Heart left ventricle (tissue), 16 donors: ENCODE measurements at regions not wholly inside any gene's neighbourhood (a gene's known extent, or its start where the extent isn't known, plus 50 kb on each side); places are given as distances from the start of the nearest gene placed in this dataset.

Experiments
- ATAC-seq, 4 donors: fragments of 200-7000 bp; cut with Tn5 transposase; one replicate each; pipeline ENCODE4 v1.9.1; 2020 to 2022; ENCODE audit warnings: moderate library complexity in 4 of 4, mild to moderate bottlenecking in 3 of 4, moderate number of reproducible peaks in 1 of 4
- DNase-seq, 5 donors: peaks; one replicate each; pipeline ENCODE4 v3.0.0-alpha.2; 2020
- H3K27ac ChIP-seq, 12 donors: fragments of 200-600 bp; sonication (generic) in 4 of 12; one replicate each; pipeline versions ENCODE4 v1.5.0 to v1.8.0; 2016 to 2022; ENCODE audit warnings: mild to moderate bottlenecking in 2 of 12
- H3K27me3 ChIP-seq, 9 donors: fragments of 200-600 bp; sonication (generic) in 2 of 9; one replicate each; pipeline versions ENCODE4 v1.5.1 to v1.8.0; 2016 to 2022; ENCODE audit warnings: mild to moderate bottlenecking in 3 of 9
- H3K36me3 ChIP-seq, 9 donors: fragments of 200-600 bp; sonication (generic) in 2 of 9; one replicate each; pipeline versions ENCODE4 v1.5.0 to v1.8.0; 2018 to 2022; ENCODE audit warnings: mild to moderate bottlenecking in 2 of 9
- H3K4me1 ChIP-seq, 12 donors: fragments of 200-600 bp; sonication (generic) in 4 of 12; one replicate each; pipeline versions ENCODE4 v1.5.0 to v1.8.0; 2016 to 2022; ENCODE audit warnings: mild to moderate bottlenecking in 3 of 12
- H3K4me3 ChIP-seq, 12 donors: fragments of 200-600 bp; sonication (generic) in 4 of 12; one replicate each; pipeline versions ENCODE4 v1.5.0 to v1.8.0; 2017 to 2022; ENCODE audit warnings: mild to moderate bottlenecking in 9 of 12, moderate library complexity in 4 of 12
- H3K9me3 ChIP-seq, 12 donors: fragments of 200-600 bp; sonication (generic) in 4 of 12; one replicate each; pipeline versions ENCODE4 v1.5.0 to v1.8.0; 2016 to 2022; ENCODE audit warnings: mild to moderate bottlenecking in 1 of 12
- POLR2A ChIP-seq, 2 donors: fragments of 450-650 bp; IDR thresholded peaks; one replicate each; pipeline ENCODE4 v1.6.1; 2017; ENCODE audit warnings: antibody characterized with exemption in 2 of 2, mild to moderate bottlenecking in 2 of 2, moderate library complexity in 2 of 2
- WGBS, 4 donors: extraction: QIAGEN DNeasy Blood & Tissue Kit in 2 of 4; methylation state at CpG; one replicate each; pipeline versions ENCODE4 v1.1.5 to v1.1.7; 2013 to 2018; 5-methylcytosine and 5-hydroxymethylcytosine counted together
- intact Hi-C, 10 donors: fragments of 100-400 bp; cut with DNase I; formaldehyde crosslinking; loops; one replicate each; pipeline versions ENCODE4 v1.11.1 to v1.14.2; 2022
- TF ChIP-seq, protein P1 (sequence below), 12 donors: fragments of 200-600 bp; sonication (generic) in 4 of 12; IDR thresholded peaks; one replicate each; pipeline versions ENCODE4 v1.5.0 to v1.8.0; 2018 to 2022; ENCODE audit warnings: antibody characterized with exemption in 12 of 12, mild to moderate bottlenecking in 5 of 12
- donor health status: ischemic (EF 13 %, LVEDD 7.1; RV severe dilation, severe dysfunction).
- donor health status: healthy with polysubstance abuse.
- donor health status: DM: no; HTN: yes; CAD: no.
- donor health status: DM: no; HTN: no; CAD: no.
- donor health status: ischemic (EF 25% LVEDD 6.9; RV normal size, moderate dysfunction).
- donor health status: ischemic (EF 25% LVEDD 5.7; RV mildly dilated, moderate dysfunction).
- donor health status: healthy.
- donor health status: DM: yes; HTN: yes; CAD: no.
- donor health status: ischemic (EF 35%, LVEDD 5.7; RV mildly dilated, moderate dysfunction).
- donor health status: nonischemic (EF 11% LVEDD 7.7; RV severe dilation, severe dysfunction).
- donor health status: DM: yes; HTN: yes; CAD: no.
- donor health status: PGD.
- donor health status: ischemic (EF 29% LVEDD 5.4; RV normal size, mild dysfunction).
- donor health status: nonischemic (EF 23%, LVEDD 6.1; RV moderate dilation, normal function).

DNA sequence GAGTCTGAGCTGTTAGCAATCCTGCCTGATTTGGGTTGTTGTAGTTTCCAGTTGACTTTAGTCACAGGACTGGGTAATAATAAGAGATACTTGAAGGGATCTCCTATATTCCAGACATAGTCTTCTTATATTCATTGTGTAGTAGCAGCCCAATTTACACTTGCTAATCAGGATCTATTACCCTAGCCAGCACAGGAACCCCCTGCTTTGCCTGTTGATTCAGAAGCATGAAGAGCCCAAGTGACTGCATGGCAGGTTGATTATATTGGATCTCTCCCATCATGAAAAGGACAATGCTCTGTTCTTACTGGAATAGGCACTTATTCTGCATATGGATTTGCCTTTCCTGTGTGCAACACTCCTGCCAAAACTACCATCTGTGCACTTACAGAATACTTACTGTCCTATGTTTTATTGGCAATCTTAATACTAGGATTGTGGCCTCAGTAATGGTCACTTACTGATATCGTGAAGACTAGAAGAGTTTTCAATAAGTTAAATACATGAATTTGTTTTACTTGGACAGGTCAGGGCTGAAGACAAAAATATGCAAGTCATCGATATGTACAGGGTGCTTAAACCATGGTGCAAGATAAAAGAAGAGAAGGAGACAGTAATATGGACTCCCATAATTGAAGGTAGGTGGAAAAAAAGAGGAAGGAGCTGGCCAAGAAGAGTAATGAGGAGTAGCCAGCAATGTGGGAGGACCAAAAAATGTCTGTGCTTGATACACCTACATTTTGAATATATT, 304.1 kb downstream of the MCTP2 start:
- no peaks in the 10 kb centered on the region for H3K27me3 ChIP-seq
- 64 to 93% (median 91%) methylated on average over 2 of the region's 2 CpGs for WGBS, 4 donors
- H3K4me1 ChIP-seq = no peaks in the 10 kb centered on the region
- no peak overlapping the region for H3K27ac ChIP-seq
- intact Hi-C loops = no loop called here
- no peak overlapping the region for H3K4me3 ChIP-seq
- no peaks in the 10 kb centered on the region for H3K9me3 ChIP-seq
- ATAC-seq = no peak
- TF ChIP-seq POLR2A (IDR thresholded peaks at IDR 0.05) = no peak
- TF ChIP-seq, protein P1, sequence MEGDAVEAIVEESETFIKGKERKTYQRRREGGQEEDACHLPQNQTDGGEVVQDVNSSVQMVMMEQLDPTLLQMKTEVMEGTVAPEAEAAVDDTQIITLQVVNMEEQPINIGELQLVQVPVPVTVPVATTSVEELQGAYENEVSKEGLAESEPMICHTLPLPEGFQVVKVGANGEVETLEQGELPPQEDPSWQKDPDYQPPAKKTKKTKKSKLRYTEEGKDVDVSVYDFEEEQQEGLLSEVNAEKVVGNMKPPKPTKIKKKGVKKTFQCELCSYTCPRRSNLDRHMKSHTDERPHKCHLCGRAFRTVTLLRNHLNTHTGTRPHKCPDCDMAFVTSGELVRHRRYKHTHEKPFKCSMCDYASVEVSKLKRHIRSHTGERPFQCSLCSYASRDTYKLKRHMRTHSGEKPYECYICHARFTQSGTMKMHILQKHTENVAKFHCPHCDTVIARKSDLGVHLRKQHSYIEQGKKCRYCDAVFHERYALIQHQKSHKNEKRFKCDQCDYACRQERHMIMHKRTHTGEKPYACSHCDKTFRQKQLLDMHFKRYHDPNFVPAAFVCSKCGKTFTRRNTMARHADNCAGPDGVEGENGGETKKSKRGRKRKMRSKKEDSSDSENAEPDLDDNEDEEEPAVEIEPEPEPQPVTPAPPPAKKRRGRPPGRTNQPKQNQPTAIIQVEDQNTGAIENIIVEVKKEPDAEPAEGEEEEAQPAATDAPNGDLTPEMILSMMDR (IDR thresholded peaks at IDR 0.05) = no peak
- H3K36me3 ChIP-seq = no peaks in the 10 kb centered on the region
- DNase-seq = no peak

DNA sequence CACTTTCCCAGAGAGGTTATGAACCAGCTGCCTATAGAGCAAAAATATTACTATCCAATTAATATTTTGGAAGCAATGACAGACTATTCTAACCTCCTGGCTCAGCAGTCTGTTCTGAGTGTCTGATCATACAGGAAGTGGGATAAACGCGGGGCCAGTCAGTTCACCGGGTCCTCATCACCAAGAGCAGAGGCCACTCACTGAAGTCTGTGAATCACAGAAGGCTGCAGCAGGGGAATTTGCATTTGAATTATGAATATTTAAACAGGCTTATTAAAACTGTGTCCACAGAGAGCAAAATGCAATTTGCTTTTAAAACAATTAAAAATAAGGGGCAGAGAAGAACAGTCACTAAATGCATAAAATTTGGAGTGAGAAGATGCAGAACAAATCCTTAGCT, 305.2 kb downstream of the MCTP2 start:
- Histone ChIP-seq H3K36me3 (no peaks in the 10 kb centered on the region), H3K9me3 (no peaks in the 10 kb centered on the region), H3K4me1 (no peaks in the 10 kb centered on the region), H3K27ac (no peak overlapping the region), H3K4me3 (no peak overlapping the region), H3K27me3 (no peaks in the 10 kb centered on the region)
- TF ChIP-seq POLR2A (IDR thresholded peaks at IDR 0.05) = no peak
- TF ChIP-seq, protein P1 (IDR thresholded peaks at IDR 0.05) = no peak
- WGBS, 4 donors = 29 to 46% (median 38%) methylated on average over 3 of the region's 3 CpGs
- no peak for ATAC-seq
- intact Hi-C loops = no loop called here
- no peak for DNase-seq

DNA sequence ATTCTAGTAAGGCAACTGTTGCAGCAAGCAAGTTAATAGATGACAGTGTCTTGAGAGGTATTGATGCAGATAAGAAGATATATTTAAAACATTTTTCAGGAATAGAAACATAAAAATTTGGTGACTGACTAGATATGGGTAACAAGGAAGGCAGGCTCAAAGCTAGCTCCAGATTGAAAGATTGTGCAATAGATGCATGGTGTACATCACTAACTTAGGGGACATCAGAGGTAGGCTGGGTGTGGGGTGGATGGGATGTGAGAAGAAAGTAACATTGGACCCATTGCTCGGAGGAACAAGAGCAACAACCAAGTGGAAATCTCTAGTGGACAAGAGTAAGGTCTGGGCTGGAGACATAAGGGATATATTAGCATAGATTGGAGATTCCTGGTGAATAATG, 306.9 kb downstream of the MCTP2 start:
- TF ChIP-seq, protein P1 (IDR thresholded peaks at IDR 0.05) = no peak
- no peak for TF ChIP-seq POLR2A (IDR thresholded peaks at IDR 0.05)
- no peaks in the 10 kb centered on the region for H3K36me3 ChIP-seq
- no peaks in the 10 kb centered on the region for H3K4me1 ChIP-seq
- no peaks in the 10 kb centered on the region for H3K9me3 ChIP-seq
- 0 to 42% (median 0%) methylated on average over 1 of the region's 1 CpG for WGBS, 4 donors
- H3K27ac ChIP-seq = no peak overlapping the region
- peaks cover 0 to 8% (median 0%) of the 10 kb centered on the region in 9 donors for H3K27me3 ChIP-seq
- ATAC-seq = no peak
- H3K4me3 ChIP-seq = no peak overlapping the region
- DNase-seq = no peak
- intact Hi-C loops = no loop called here

DNA sequence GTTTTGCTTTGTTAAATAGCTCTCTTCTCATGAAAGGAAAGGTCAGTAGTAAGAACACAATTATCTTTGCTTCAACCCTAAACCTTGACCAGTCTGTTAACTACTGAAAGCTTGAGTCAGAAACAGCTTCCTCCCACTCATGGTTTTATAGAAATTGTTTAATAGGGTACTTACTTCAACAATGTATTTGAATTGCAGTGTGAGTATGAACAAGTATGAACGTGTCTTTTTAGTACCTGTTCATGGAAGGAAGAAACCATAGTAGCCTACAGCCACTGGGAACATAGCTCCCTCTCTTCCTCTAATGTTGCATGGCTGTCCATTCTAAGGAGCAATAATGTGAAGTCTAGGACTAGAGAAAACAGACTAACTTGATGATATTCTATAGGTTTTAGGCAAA, 311.0 kb downstream of the MCTP2 start:
- no peaks in the 10 kb centered on the region for H3K36me3 ChIP-seq
- intact Hi-C loops = no loop called here
- no peak for DNase-seq
- H3K4me1 ChIP-seq = no peaks in the 10 kb centered on the region
- 74 to 87% (median 79%) methylated on average over 1 of the region's 1 CpG for WGBS, 4 donors
- H3K27me3 ChIP-seq = peaks cover 0 to 8% (median 0%) of the 10 kb centered on the region in 9 donors
- no peak for TF ChIP-seq POLR2A (IDR thresholded peaks at IDR 0.05)
- TF ChIP-seq, protein P1 (IDR thresholded peaks at IDR 0.05) = no peak
- no peak for ATAC-seq
- H3K4me3 ChIP-seq = no peak overlapping the region
- no peaks in the 10 kb centered on the region for H3K9me3 ChIP-seq
- H3K27ac ChIP-seq = no peak overlapping the region
